Natural killer cell (primary cell): ENCODE measurements at regions not wholly inside any gene's neighbourhood (a gene's known extent, or its start where the extent isn't known, plus 50 kb on each side); places are given as distances from the start of the nearest gene placed in this dataset.

Experiments
- ATAC-seq, 3 donors: fragments of 150-1000 bp in 2 of 3; fragments of 200-7000 bp in 1 of 3; cut with Tn5 transposase; 1 replicate in 1 of 3; 2 replicates in 2 of 3; pipeline ENCODE4 v1.10.0; 2021; ENCODE audit warnings: mild to moderate bottlenecking in 2 of 3, moderate library complexity in 2 of 3
- DNase-seq, 2 donors: peaks; one replicate each; pipeline versions ENCODE4 v3.0.0 to v3.0.0-alpha.2; 2013 to 2021; ENCODE audit warnings: mixed read lengths in 1 of 2
- H3K27ac ChIP-seq: one replicate; pipeline ENCODE4 v1.5.1; 2013; ENCODE audit warnings: mild to moderate bottlenecking, low read length
- H3K27me3 ChIP-seq: one replicate; pipeline ENCODE4 v1.6.1; 2013; ENCODE audit warnings: low read length; ENCODE audit not compliant: control insufficient read depth, insufficient read depth
- H3K36me3 ChIP-seq: one replicate; pipeline ENCODE4 v1.6.1; 2013; ENCODE audit warnings: low read length; ENCODE audit not compliant: control insufficient read depth, insufficient read depth
- H3K4me1 ChIP-seq: one replicate; pipeline ENCODE4 v1.6.1; 2013; ENCODE audit warnings: low read length; ENCODE audit not compliant: control insufficient read depth, insufficient read depth
- H3K4me3 ChIP-seq: one replicate; pipeline ENCODE4 v1.5.1; 2013; ENCODE audit warnings: low read length
- H3K9me3 ChIP-seq: one replicate; pipeline ENCODE4 v1.6.1; 2013; ENCODE audit warnings: low read length; ENCODE audit not compliant: control insufficient read depth, insufficient read depth
- H3K27ac Mint-ChIP-seq, 2 donors: one replicate each; pipeline ENCODE4 v1.8.0; 2022; ENCODE audit warnings: mild to moderate bottlenecking in 2 of 2, mixed read lengths in 2 of 2, moderate library complexity in 1 of 2
- H3K27me3 Mint-ChIP-seq, 2 donors: one replicate each; pipeline ENCODE4 v1.8.0; 2022; ENCODE audit warnings: low read depth in 2 of 2, mixed read lengths in 2 of 2
- H3K36me3 Mint-ChIP-seq: one replicate; pipeline ENCODE4 v1.8.0; 2022; ENCODE audit warnings: mixed read lengths
- H3K4me1 Mint-ChIP-seq, 2 donors: one replicate each; pipeline ENCODE4 v1.8.0; 2022; ENCODE audit warnings: mixed read lengths in 2 of 2
- H3K4me3 Mint-ChIP-seq: one replicate; pipeline ENCODE4 v1.8.0; 2022; ENCODE audit warnings: mild to moderate bottlenecking, moderate library complexity, mixed read lengths
- H3K9me3 Mint-ChIP-seq, 2 donors: one replicate each; pipeline ENCODE4 v1.8.0; 2022; ENCODE audit warnings: mixed read lengths in 2 of 2
- WGBS: methylation state at CpG from one replicate; pipeline ENCODE4 v1.1.7; 2013; ENCODE audit warnings: missing lambda C conversion rate; ENCODE audit not compliant: insufficient coverage; 5-methylcytosine and 5-hydroxymethylcytosine counted together
- intact Hi-C: fragments of 100-400 bp; cut with micrococcal nuclease; formaldehyde crosslinking; loops from one replicate; pipeline ENCODE4 v1.14.2; 2022
- TF ChIP-seq, protein P1 (sequence below): fragments of 200-600 bp; IDR thresholded peaks from one replicate; pipeline ENCODE4 v1.8.0; 2022; ENCODE audit warnings: antibody characterized with exemption

DNA sequence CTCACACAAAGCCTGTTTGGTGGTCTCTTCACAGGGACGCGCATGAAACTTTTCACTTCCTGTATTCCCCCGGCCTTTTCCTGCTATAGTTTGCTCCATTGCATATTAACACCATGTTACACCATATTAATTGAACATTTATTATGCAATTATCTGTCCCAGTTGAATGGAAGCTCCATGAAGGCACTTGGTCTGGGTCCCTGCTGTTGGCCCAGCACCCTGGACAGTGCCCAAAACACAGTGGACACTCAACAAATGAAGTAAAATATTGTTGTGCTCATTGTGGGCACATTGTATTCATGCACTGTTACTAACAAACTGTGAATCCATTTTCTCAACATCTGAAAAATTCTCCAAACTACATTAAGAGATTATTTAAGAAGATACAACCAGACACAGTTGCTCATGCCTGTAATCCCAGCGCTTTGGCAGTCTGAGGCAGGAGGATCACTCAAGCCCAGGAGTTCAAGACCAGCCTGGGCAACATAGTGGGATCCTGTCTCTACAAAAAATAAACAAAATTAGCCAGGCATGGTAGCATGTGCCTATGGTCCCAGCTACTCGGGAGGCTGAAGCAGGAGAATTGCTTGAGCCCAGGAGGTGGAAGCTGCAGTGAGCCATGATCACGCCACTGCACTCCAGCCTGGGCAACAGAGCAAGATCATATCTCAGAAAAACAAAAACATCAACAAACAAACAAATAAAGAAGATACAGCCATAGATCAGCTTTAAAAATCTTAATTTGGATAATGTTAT, 292.7 kb upstream of the TENM3 start:
- H3K27ac ChIP-seq, result no peak overlapping the region
- H3K27me3 ChIP-seq, result no peaks in the 10 kb centered on the region
- 78% methylated on average over 6 of the region's 6 CpGs for WGBS
- no peaks in the 10 kb centered on the region for H3K36me3 Mint-ChIP-seq
- TF ChIP-seq, protein P1, sequence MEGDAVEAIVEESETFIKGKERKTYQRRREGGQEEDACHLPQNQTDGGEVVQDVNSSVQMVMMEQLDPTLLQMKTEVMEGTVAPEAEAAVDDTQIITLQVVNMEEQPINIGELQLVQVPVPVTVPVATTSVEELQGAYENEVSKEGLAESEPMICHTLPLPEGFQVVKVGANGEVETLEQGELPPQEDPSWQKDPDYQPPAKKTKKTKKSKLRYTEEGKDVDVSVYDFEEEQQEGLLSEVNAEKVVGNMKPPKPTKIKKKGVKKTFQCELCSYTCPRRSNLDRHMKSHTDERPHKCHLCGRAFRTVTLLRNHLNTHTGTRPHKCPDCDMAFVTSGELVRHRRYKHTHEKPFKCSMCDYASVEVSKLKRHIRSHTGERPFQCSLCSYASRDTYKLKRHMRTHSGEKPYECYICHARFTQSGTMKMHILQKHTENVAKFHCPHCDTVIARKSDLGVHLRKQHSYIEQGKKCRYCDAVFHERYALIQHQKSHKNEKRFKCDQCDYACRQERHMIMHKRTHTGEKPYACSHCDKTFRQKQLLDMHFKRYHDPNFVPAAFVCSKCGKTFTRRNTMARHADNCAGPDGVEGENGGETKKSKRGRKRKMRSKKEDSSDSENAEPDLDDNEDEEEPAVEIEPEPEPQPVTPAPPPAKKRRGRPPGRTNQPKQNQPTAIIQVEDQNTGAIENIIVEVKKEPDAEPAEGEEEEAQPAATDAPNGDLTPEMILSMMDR, result no peak
- no peaks in the 10 kb centered on the region for H3K4me1 ChIP-seq
- H3K27me3 Mint-ChIP-seq, result no peaks in the 10 kb centered on the region
- H3K36me3 ChIP-seq, result no peaks in the 10 kb centered on the region
- H3K4me3 ChIP-seq, result no peak overlapping the region
- peaks cover 3% of the 10 kb centered on the region for H3K9me3 ChIP-seq
- no peak for DNase-seq
- no peak for ATAC-seq
- H3K4me3 Mint-ChIP-seq, result no peak overlapping the region
- H3K9me3 Mint-ChIP-seq, result peaks cover 2 to 4% of the 10 kb centered on the region in 2 donors
- intact Hi-C loops, result no loop called here
- no peak overlapping the region for H3K27ac Mint-ChIP-seq
- H3K4me1 Mint-ChIP-seq, result no peaks in the 10 kb centered on the region

DNA sequence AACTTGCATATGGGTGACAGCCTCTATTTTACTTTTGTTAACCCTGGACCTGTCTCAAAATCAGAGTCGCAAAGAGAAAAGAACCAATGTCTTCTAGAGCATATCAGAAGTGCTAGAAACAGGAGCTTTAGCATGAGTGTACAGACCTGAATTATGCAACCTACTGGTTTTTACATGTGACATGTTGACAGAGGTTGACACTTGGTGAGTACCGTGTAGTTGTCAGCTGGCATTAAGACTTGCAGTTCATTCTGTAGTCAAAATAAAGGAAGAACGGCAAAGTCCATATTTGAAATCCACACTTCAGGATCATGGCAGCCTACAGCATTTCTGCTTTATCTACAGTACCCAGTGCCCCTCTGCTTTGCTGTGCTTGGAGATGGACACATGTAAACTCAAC, 291.9 kb upstream of the TENM3 start:
- ATAC-seq (no peak), DNase-seq (no peak)
- Mint-ChIP-seq H3K36me3 (no peaks in the 10 kb centered on the region), H3K27ac (no peak overlapping the region), H3K9me3 (peaks cover 2 to 4% of the 10 kb centered on the region in 2 donors), H3K4me3 (no peak overlapping the region), H3K4me1 (no peaks in the 10 kb centered on the region), H3K27me3 (no peaks in the 10 kb centered on the region)
- Histone ChIP-seq H3K9me3 (peaks cover 3% of the 10 kb centered on the region), H3K4me1 (no peaks in the 10 kb centered on the region), H3K27ac (no peak overlapping the region), H3K4me3 (no peak overlapping the region), H3K36me3 (no peaks in the 10 kb centered on the region), H3K27me3 (no peaks in the 10 kb centered on the region)
- WGBS, result 91% methylated on average over 3 of the region's 3 CpGs
- TF ChIP-seq, protein P1, result no peak
- intact Hi-C loops, result no loop called here

DNA sequence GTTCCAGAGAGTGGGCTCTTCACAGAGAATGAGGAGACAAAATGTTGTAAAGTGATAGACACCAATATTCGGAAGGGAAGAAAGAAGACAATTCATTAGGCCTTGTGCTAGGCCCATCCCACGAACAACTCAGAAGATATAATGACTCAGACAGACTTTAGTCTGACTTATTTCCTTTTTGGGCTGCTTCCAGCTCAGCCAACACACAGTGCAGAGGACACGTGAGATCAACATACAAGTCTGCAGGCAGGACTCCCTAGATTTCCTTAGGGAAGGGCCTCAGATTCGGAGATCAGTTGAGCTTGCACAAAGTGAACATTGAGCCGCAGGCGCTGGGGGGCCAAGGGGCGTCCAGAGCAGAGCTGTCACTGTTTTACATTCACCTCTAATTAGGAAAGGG, 290.7 kb upstream of the TENM3 start:
- TF ChIP-seq, protein P1, result no peak

DNA sequence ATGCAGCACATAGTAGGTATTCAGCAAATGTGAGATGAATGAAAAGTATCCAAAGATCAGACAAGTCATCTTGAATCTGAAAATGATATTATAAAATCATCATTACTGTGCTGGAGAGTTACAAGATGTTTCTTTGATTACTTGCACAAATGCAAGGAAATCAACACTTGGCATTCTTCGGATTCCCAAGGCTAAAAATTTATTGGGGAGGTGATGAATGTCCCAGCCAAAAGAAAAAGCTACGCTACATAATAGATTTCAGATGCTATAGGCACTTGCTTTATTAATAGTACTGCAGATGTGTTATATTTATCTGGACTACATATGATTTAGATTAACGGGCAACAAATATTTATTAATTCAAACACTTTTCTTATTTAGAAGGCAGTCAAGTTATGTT, 286.7 kb upstream of the TENM3 start:
- H3K36me3 ChIP-seq, result no peaks in the 10 kb centered on the region
- no peaks in the 10 kb centered on the region for H3K9me3 ChIP-seq
- H3K4me1 ChIP-seq, result no peaks in the 10 kb centered on the region

More for the DNA sequence above, 290.7 kb upstream of the TENM3 start:
- Mint-ChIP-seq H3K9me3 (peaks cover 4% of the 10 kb centered on the region in 2 donors), H3K36me3 (no peaks in the 10 kb centered on the region), H3K4me1 (no peaks in the 10 kb centered on the region), H3K27me3 (no peaks in the 10 kb centered on the region), H3K4me3 (no peak overlapping the region), H3K27ac (no peak overlapping the region)
- Histone ChIP-seq H3K4me3 (no peak overlapping the region), H3K36me3 (no peaks in the 10 kb centered on the region), H3K27ac (no peak overlapping the region), H3K27me3 (no peaks in the 10 kb centered on the region), H3K4me1 (no peaks in the 10 kb centered on the region), H3K9me3 (peaks cover 3% of the 10 kb centered on the region)
- no peak for ATAC-seq
- 74% methylated on average over 7 of the region's 7 CpGs for WGBS
- intact Hi-C loops, result no loop called here
- no peak for DNase-seq

More for the DNA sequence above, 286.7 kb upstream of the TENM3 start:
- Mint-ChIP-seq H3K27ac (no peak overlapping the region), H3K36me3 (no peaks in the 10 kb centered on the region), H3K9me3 (peaks cover 2 to 9% of the 10 kb centered on the region in 2 donors), H3K4me1 (no peaks in the 10 kb centered on the region), H3K27me3 (no peaks in the 10 kb centered on the region), H3K4me3 (no peak overlapping the region)
- Histone ChIP-seq H3K4me3 (no peak overlapping the region), H3K27me3 (no peaks in the 10 kb centered on the region), H3K27ac (no peak overlapping the region)
- TF ChIP-seq, protein P1, result no peak
- DNase-seq (no peak), ATAC-seq (no peak)
- WGBS, result 94% methylated on average over 2 of the region's 3 CpGs
- intact Hi-C loops, result no loop called here
